H1 (cell line): ENCODE measurements at regions not wholly inside any gene's neighbourhood (a gene's known extent, or its start where the extent isn't known, plus 50 kb on each side); places are given as distances from the start of the nearest gene placed in this dataset.

Experiments used
- GABPA ChIP-seq: IDR thresholded peaks from 2 replicates; pipeline ENCODE4 v1.6.1; 2011; ENCODE audit warnings: mild to moderate bottlenecking, low read length, moderate library complexity, borderline replicate concordance; ENCODE audit not compliant: insufficient read depth
- HDAC2 ChIP-seq, 2 experiments: fragments of 300-600 bp in 1 of 2; sonication (generic) in 1 of 2; IDR thresholded peaks; 2 replicates each; pipeline ENCODE4 v1.6.1; 2011 to 2012; ENCODE audit warnings: low read depth in 2 of 2, low read length in 2 of 2, mild to moderate bottlenecking in 2 of 2, moderate library complexity in 2 of 2, borderline replicate concordance in 1 of 2, inconsistent platforms in 1 of 2
- JUND ChIP-seq: IDR thresholded peaks from 2 replicates; pipeline ENCODE4 v1.6.1; 2011; ENCODE audit warnings: mild to moderate bottlenecking, improper control_type of control experiment, low read length
- NRF1 ChIP-seq: IDR thresholded peaks from 2 replicates; pipeline ENCODE4 v1.6.1; 2011; ENCODE audit warnings: mild to moderate bottlenecking, low read depth, low read length, improper control_type of control experiment
- RNF2 ChIP-seq: fragments of 200-900, 300-1000 bp; sonication (generic); IDR thresholded peaks from 2 replicates; pipeline ENCODE4 v1.7.1; 2016; ENCODE audit warnings: borderline replicate concordance, low read depth, mild to moderate bottlenecking, antibody characterized with exemption, low read length; ENCODE audit not compliant: poor library complexity, severe bottlenecking; ENCODE audit errors: missing control alignments
- TF ChIP-seq, protein P1 (sequence below): IDR thresholded peaks from 2 replicates; pipeline ENCODE4 v1.6.1; 2011; ENCODE audit warnings: low read length, improper control_type of control experiment

DNA sequence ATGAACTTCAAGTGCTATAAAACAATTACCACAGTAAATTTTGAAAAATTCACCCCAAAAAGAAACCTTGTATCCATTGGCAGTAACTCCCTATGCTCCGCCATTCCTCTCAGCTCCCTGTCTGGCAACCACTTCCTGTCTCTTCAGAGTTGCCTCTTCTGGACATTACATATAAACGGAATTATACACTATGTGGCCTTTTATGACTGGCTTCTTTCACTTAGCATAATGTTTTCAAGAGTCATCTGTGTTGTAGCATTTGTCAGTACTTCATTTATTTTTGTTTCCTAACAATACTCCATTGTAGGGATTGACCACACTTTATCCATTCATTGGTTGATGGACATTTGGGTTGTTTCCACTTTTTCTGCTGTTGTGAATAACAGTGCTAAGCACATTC is 50.1 kb downstream of the CEP43 start (continued):
- TF ChIP-seq NRF1 (no peak), HDAC2 (IDR thresholded peaks at IDR 0.05; ENCODE audit: borderline replicate concordance in 1 of 2, low read depth in 2 of 2, low read length in 2 of 2) (no peak), RNF2 (no peak), JUND (no peak), GABPA (no peak)
- TF ChIP-seq, protein P1, sequence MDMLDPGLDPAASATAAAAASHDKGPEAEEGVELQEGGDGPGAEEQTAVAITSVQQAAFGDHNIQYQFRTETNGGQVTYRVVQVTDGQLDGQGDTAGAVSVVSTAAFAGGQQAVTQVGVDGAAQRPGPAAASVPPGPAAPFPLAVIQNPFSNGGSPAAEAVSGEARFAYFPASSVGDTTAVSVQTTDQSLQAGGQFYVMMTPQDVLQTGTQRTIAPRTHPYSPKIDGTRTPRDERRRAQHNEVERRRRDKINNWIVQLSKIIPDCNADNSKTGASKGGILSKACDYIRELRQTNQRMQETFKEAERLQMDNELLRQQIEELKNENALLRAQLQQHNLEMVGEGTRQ = no peak
